Sigmoid colon (tissue), 6 donors: ENCODE measurements at regions not wholly inside any gene's neighbourhood (a gene's known extent, or its start where the extent isn't known, plus 50 kb on each side); places are given as distances from the start of the nearest gene placed in this dataset.
"Not testable (repeated sequence)": the region's sequence is repeated elsewhere in the genome, so short reads cannot be mapped to it uniquely, and the experiment has no call there.

Experiments
- DNase-seq: peaks from one replicate; pipeline ENCODE4 v3.0.0-alpha.2; 2019
- H3K27ac ChIP-seq, 4 donors: fragments of 200-600 bp; sonication (generic); one replicate each; pipeline ENCODE4 v1.5.1; 2016 to 2019; ENCODE audit warnings: mild to moderate bottlenecking in 1 of 4
- H3K27me3 ChIP-seq, 3 donors: fragments of 200-600 bp; sonication (generic); one replicate each; pipeline ENCODE4 v1.5.1; 2019; ENCODE audit warnings: mild to moderate bottlenecking in 1 of 3
- H3K36me3 ChIP-seq, 4 donors: fragments of 200-600 bp; sonication (generic); one replicate each; pipeline ENCODE4 v1.5.1; 2016 to 2019
- H3K4me1 ChIP-seq, 4 donors: fragments of 200-600 bp; sonication (generic); one replicate each; pipeline ENCODE4 v1.5.1; 2017 to 2019
- H3K4me3 ChIP-seq, 4 donors: fragments of 200-600 bp; sonication (generic); one replicate each; pipeline ENCODE4 v1.5.1; 2017 to 2019; ENCODE audit warnings: mild to moderate bottlenecking in 2 of 4, moderate library complexity in 1 of 4
- H3K9me3 ChIP-seq, 4 donors: fragments of 200-600 bp in 3 of 4; sonication (generic) in 3 of 4; one replicate each; pipeline versions ENCODE4 v1.5.1 to v1.6.1; 2013 to 2019
- CTCF ChIP-seq, 4 experiments: fragments of 450-650 bp in 3 of 4; fragments of 200-600 bp in 1 of 4; IDR thresholded peaks; one replicate each; pipeline ENCODE4 v1.5.1; 2016 to 2019; ENCODE audit warnings: antibody characterized with exemption in 4 of 4, mild to moderate bottlenecking in 3 of 4, moderate library complexity in 2 of 4
- EP300 ChIP-seq, 4 donors: sonication (generic); formaldehyde crosslinking; IDR thresholded peaks; one replicate each; pipeline ENCODE4 v1.6.1; 2017; ENCODE audit warnings: antibody characterized with exemption in 4 of 4
- POLR2A ChIP-seq, 2 donors: fragments of 450-650 bp; IDR thresholded peaks; one replicate each; pipeline ENCODE4 v1.6.1; 2016; ENCODE audit warnings: antibody characterized with exemption in 2 of 2, mild to moderate bottlenecking in 2 of 2, moderate library complexity in 2 of 2
- POLR2AphosphoS5 ChIP-seq, 4 donors: sonication (generic); formaldehyde crosslinking; IDR thresholded peaks; one replicate each; pipeline ENCODE4 v1.6.1; 2017; ENCODE audit warnings: antibody characterized with exemption in 4 of 4
- WGBS, 2 donors: extraction: QIAGEN DNeasy Blood & Tissue Kit; methylation state at CpG; one replicate each; pipeline ENCODE4 v1.1.7; 2013; 5-methylcytosine and 5-hydroxymethylcytosine counted together
- intact Hi-C: fragments of 100-400 bp; cut with DNase I; formaldehyde crosslinking; loops from one replicate; pipeline ENCODE4 v1.15.1; 2023
- donor health status: healthy with polysubstance abuse.
- donor health status: healthy.

DNA sequence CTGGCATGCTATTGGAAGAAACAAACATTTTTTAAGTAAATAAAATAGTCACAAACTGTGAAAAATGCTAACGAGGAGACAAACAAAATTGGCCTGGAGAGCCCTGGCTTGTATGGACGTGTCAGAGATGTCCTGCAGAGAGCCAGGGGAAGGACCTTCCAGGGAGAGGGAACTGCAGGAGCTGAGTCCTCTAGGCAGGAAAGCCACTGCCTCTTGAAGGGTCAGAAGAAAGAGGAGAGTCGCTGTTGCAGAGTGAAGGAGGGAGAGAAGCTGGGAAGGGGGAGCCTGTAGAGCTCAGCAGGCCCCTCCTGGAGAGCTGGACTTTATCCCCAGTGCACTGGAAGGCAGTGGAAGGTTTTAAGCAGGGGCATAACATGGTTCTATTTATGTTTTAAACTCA, 80.3 kb upstream of the PWP1 start:
- Histone ChIP-seq H3K9me3 (no peaks in the 10 kb centered on the region), H3K36me3 (no peaks in the 10 kb centered on the region), H3K4me3 (no peak overlapping the region), H3K4me1 (no peaks in the 10 kb centered on the region), H3K27ac (no peak overlapping the region), H3K27me3 (peaks cover 0 to 3% (median 0%) of the 10 kb centered on the region in 3 donors)
- WGBS, 2 donors = 62 to 68% methylated on average over 3 of the region's 3 CpGs
- no peak for DNase-seq
- TF ChIP-seq CTCF (IDR thresholded peaks at IDR 0.05) (no peak), POLR2AphosphoS5 (IDR thresholded peaks at IDR 0.05) (no peak), EP300 (IDR thresholded peaks at IDR 0.05) (no peak), POLR2A (IDR thresholded peaks at IDR 0.05) (no peak)
- intact Hi-C loops = no loop called here

DNA sequence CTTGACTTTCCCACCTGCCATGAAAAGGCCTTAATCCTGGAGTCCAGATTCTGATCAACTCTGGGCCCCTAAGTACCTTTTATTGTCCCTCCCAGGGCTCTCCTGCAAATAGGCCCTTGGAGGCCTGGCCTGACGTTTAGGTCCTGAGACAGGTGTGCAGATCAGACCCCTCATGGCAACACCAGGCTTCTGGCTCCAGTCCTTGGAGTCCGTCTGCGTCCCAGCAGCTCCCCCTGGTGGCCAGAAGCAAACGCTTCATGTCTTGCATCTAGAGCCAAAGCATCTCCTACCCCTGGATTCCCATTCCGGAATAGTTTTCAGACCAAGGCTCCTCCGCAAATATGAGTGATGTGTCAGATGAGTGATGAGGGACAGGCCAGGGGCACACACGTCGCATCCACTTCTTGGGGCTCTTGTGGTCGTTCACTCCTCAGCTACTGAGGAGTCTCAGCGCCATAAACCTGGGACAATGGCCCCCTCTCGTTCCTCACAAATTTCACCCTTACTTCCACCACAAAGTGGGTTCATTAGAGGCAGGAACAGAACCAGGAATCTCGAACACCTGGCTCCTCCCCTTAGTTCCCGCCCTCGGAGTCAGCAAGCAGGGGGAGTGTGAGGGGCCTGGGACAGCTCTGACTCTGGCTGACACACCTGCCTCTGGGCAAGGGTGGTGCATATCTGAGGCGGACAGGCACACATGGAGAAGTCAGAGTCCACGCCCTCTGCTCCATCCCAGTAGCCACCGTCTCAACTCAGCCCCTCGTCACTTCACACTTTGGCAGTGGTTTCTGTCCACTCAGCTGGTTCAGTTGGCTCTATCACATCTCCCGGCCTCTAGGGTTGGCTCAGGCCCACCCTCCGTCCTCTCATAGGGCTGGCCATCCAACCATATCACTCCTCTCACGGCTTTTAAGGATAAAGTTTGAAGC, 77.9 kb upstream of the PWP1 start:
- WGBS, 2 donors = 39 to 49% methylated on average over 21 of the region's 21 CpGs
- peak; percentile 51 to 91 (median 78) for TF ChIP-seq CTCF (IDR thresholded peaks at IDR 0.05)
- TF ChIP-seq POLR2A (IDR thresholded peaks at IDR 0.05) = no peak
- no peak for TF ChIP-seq EP300 (IDR thresholded peaks at IDR 0.05)
- Histone ChIP-seq H3K36me3 (no peaks in the 10 kb centered on the region), H3K4me3 (no peak overlapping the region), H3K27ac (no peak overlapping the region), H3K9me3 (no peaks in the 10 kb centered on the region), H3K27me3 (peaks cover 0 to 3% (median 0%) of the 10 kb centered on the region in 3 donors), H3K4me1 (no peaks in the 10 kb centered on the region)
- intact Hi-C loops = loop anchor here (1.0 kb wide), 1 partner anchor 476 kb away; no protein-coding TSS in a partner anchor
- DNase-seq = peak; percentile 83

DNA sequence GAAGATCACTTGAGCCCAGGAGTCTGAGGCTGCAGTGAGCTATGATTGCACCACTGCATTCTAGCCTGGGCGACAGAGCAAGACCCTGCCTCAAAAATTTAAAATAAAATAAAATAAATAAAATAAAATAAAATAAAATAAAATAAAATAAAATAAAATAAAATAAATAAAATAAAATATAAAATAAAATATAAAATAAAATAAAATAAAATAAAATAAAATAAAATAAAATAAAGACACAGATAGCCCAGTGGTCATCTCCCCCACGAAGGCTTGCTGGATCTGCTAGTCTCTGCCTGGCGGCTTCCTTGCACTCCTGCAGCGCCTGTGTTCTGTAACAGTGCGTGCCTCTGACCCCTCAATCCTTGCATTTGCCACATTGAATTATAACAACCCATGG, 76.8 kb upstream of the PWP1 start:
- H3K27ac ChIP-seq, H3K4me1 ChIP-seq, H3K4me3 ChIP-seq, H3K27me3 ChIP-seq, H3K9me3 ChIP-seq, H3K36me3 ChIP-seq, intact Hi-C loops, DNase-seq: not testable (repeated sequence)
- 93% methylated on average over 5 of the region's 5 CpGs for WGBS, 2 donors

- peaks cover 0 to 3% (median 0%) of the 10 kb centered on the region in 3 donors for H3K27me3 ChIP-seq
- no peaks in the 10 kb centered on the region for H3K9me3 ChIP-seq
- no peaks in the 10 kb centered on the region for H3K4me1 ChIP-seq
- WGBS, 2 donors = 59 to 62% methylated on average over 20 of the region's 20 CpGs
- no peak for TF ChIP-seq POLR2AphosphoS5 (IDR thresholded peaks at IDR 0.05)
- TF ChIP-seq CTCF (IDR thresholded peaks at IDR 0.05) = peak in 2 of 4 experiments; percentile 5 to 29
- no peak for TF ChIP-seq POLR2A (IDR thresholded peaks at IDR 0.05)
- TF ChIP-seq EP300 (IDR thresholded peaks at IDR 0.05) = no peak
- no peak overlapping the region for H3K27ac ChIP-seq
- no peaks in the 10 kb centered on the region for H3K36me3 ChIP-seq
- intact Hi-C loops = no loop called here
- DNase-seq = no peak
- no peak overlapping the region for H3K4me3 ChIP-seq
Observed at GRCh38 chr12:107610021-107610859, 75.4 kb upstream of the PWP1 start.

DNA sequence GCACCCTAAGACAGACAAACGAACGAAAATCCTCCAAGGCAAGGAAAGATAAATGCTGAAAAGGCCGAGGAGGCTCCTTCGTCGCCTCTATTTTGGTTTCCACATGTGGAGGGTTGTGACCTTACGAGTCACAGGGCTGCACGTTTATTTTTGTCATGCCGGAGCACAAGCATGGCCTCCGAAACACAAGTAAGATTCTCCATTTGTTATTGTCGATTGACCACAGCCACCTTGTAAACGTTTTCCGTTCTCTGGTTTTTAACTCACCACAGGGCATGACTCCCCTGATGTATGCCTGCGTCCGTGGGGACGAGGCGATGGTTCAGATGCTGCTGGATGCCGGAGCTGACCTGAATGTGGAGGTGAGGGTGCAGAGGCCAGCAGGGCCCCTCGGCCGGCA, 73.1 kb upstream of the PWP1 start:
- intact Hi-C loops = no loop called here
- Histone ChIP-seq H3K36me3 (no peaks in the 10 kb centered on the region), H3K9me3 (no peaks in the 10 kb centered on the region), H3K27ac (no peak overlapping the region), H3K4me3 (no peak overlapping the region), H3K4me1 (no peaks in the 10 kb centered on the region), H3K27me3 (peaks cover 0 to 3% (median 0%) of the 10 kb centered on the region in 3 donors)
- TF ChIP-seq EP300 (IDR thresholded peaks at IDR 0.05) (no peak), POLR2A (IDR thresholded peaks at IDR 0.05) (no peak), CTCF (IDR thresholded peaks at IDR 0.05) (no peak), POLR2AphosphoS5 (IDR thresholded peaks at IDR 0.05) (no peak)
- WGBS, 2 donors = 80 to 83% methylated on average over 19 of the region's 19 CpGs
- no peak for DNase-seq
